GM12875 (cell line): ENCODE measurements at regions not wholly inside any gene's neighbourhood (a gene's known extent, or its start where the extent isn't known, plus 50 kb on each side); places are given as distances from the start of the nearest gene placed in this dataset.

Experiments used
- H3K4me3 ChIP-seq: one replicate; pipeline ENCODE4 v1.5.1; 2011; ENCODE audit warnings: low read depth, low read length, control low read depth
- TF ChIP-seq, protein P1 (sequence below): IDR thresholded peaks from 2 replicates; pipeline ENCODE4 v1.5.1; 2011; ENCODE audit warnings: low read depth, mild to moderate bottlenecking, control low read depth, inconsistent platforms, low read length, moderate library complexity, borderline replicate concordance; ENCODE audit not compliant: insufficient read depth

DNA sequence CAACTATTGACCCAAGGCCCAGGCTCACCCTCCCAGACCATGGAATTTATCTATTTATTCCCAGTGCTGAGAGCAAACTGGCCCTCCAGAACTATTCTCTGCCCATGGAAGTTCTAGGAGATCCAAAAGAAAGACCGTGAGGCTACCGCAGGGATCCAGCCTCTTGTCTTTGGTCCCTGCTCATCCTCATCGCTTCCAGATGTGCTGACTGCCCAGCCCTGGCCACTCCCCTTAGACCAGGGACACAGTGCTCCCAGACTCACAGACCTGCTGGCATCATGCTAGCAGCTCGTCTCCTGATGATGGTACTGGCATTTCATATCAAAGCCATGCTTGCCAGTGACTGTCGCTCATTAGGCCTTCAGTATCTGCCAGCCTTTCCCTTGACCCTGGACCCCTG, 405.7 kb upstream of the PPP2R3A start:
- H3K4me3 ChIP-seq: no peak overlapping the region
- TF ChIP-seq, protein P1, sequence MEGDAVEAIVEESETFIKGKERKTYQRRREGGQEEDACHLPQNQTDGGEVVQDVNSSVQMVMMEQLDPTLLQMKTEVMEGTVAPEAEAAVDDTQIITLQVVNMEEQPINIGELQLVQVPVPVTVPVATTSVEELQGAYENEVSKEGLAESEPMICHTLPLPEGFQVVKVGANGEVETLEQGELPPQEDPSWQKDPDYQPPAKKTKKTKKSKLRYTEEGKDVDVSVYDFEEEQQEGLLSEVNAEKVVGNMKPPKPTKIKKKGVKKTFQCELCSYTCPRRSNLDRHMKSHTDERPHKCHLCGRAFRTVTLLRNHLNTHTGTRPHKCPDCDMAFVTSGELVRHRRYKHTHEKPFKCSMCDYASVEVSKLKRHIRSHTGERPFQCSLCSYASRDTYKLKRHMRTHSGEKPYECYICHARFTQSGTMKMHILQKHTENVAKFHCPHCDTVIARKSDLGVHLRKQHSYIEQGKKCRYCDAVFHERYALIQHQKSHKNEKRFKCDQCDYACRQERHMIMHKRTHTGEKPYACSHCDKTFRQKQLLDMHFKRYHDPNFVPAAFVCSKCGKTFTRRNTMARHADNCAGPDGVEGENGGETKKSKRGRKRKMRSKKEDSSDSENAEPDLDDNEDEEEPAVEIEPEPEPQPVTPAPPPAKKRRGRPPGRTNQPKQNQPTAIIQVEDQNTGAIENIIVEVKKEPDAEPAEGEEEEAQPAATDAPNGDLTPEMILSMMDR: no peak

DNA sequence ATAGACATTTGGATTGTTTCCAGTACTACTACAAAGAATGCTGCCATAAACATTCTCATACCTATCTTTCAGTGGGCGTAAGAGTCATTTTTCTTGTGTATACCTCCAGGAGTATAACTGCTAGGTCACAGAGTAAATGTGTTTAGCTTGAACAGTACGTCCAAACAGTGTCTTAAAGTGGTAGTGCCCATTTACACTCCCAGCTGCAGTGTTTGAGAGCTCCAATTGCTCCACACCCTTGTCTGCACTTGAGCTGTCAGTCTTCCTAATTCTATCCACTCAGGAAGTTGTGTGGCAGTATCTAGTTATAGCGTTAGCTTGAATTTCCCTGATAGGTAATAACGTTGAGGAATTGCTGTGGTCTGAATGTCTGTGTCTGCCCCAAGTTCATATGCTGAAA, 404.7 kb upstream of the PPP2R3A start:
- H3K4me3 ChIP-seq: no peak overlapping the region
- TF ChIP-seq, protein P1: no peak

DNA sequence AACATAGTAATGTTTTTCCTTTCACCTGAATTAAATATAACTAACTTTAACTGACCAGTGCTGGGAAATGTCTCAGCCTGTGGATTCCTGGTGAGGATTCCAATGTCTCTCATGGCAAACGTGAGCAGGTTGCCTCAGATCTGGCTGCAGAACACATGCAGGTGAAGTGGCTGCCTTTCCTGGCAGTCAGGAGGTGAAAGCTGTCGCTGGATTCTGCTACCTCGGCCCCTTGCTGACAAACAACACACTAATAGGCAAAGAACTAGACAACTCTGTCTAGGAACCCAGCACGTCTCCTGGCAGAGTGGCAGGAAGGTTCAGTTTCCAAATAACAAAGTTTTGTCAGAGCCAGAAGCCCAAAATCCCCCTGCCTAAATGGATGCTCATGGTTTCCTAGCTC, 400.8 kb upstream of the PPP2R3A start:
- TF ChIP-seq, protein P1: no peak

DNA sequence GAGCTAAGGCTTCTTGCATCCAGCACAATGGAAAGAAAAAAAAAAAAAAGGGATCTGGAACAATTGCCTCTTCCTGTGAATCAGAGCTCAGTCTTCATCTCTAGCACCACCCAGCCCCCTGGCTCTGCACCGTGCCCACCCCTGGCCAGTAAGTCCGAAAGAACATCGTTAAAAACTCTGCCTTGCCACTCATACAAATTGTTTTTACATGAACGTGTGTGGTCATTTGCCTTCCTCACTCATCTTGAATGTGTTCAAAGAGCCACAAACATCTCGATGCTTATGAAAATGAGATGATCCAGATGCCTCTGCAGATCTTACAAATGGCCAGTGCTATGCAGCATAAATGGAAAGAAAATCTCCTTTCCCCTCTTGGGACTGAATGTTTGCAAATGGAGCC, 400.0 kb upstream of the PPP2R3A start:
- TF ChIP-seq, protein P1: no peak
- H3K4me3 ChIP-seq: no peak overlapping the region

More for the DNA sequence above, 400.8 kb upstream of the PPP2R3A start:
- H3K4me3 ChIP-seq: no peak overlapping the region

DNA sequence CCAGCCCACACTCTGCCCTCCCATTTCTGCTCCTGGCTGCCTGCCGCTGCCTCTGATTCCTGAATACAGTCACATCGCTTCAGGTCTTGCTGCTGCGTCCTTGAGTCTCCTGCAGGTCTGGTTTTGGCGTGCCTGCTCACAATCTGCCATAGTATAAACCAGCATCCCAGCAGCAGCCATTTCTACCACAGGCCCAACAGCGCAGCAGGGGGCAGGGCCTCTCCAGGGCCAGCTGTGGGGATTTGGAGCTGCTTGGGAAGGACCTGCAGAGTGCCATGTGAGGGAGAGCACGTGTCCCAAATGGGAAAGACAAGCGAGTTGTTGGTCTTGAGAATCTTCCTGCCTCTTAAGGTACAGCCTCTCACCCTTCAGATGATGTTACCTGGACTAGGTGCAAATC, 398.3 kb upstream of the PPP2R3A start:
- TF ChIP-seq, protein P1: no peak
- no peak overlapping the region for H3K4me3 ChIP-seq

DNA sequence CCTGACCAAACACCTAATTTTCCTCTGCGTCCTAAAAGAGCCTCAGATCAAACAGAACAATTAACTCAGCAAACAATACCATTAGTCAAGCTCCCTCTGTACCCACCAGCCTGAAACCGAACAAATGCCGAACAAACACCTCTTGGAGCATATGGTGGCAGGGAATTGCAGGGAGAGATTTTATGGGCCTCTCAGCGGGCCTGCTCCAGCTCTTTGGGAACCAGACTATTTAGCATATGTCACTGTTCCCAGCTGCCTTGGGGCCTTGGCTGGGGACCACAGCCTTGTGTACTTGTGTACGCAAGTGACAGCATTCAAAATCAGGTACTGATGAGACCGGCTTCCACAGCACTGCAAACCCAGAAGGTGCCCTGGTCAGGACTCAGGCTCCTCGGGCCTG, 388.8 kb upstream of the PPP2R3A start:
- no peak overlapping the region for H3K4me3 ChIP-seq
- TF ChIP-seq, protein P1: no peak

DNA sequence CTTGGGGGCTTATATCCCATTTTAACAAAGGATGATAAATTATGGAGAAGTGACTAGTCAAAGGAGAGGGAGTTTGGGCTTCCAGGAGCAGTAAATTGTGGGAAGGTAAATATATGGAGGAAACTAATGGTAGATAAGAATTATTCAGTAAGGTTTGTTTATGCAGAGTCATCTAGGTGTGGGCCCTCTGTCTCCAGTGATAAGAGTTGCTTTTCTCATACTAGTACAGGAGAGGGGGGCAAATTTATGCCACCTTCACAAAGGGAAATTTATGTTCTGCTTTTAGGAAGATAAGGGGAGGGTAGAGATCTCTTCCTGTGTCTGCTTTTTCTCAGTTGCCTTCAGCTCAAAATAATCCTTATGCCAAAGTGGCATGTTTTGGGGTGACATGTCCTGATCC, 383.7 kb upstream of the PPP2R3A start:
- H3K4me3 ChIP-seq: no peak overlapping the region
- TF ChIP-seq, protein P1: no peak
